Liver (tissue), 3 donors: ENCODE measurements at regions not wholly inside any gene's neighbourhood (a gene's known extent, or its start where the extent isn't known, plus 50 kb on each side); places are given as distances from the start of the nearest gene placed in this dataset.

Source experiments
- ATF3 ChIP-seq: IDR thresholded peaks from 2 replicates; pipeline ENCODE4 v1.6.1; 2016; ENCODE audit warnings: antibody characterized with exemption
- CTCF ChIP-seq: fragments of 150-350 bp; IDR thresholded peaks from 2 replicates; pipeline ENCODE4 v1.5.1; 2017; ENCODE audit warnings: improper control_type of control experiment, low read depth, low read length; ENCODE audit not compliant: missing input control
- FOXA1 ChIP-seq: IDR thresholded peaks from 2 replicates; pipeline ENCODE4 v1.6.1; 2016; ENCODE audit warnings: antibody characterized with exemption
- FOXA2 ChIP-seq: IDR thresholded peaks from 2 replicates; pipeline ENCODE4 v1.6.1; 2016; ENCODE audit warnings: antibody characterized with exemption
- MAX ChIP-seq: IDR thresholded peaks from 2 replicates; pipeline ENCODE4 v1.6.1; 2016; ENCODE audit warnings: antibody characterized with exemption
- NR2F2 ChIP-seq: IDR thresholded peaks from 2 replicates; pipeline ENCODE4 v1.6.1; 2016; ENCODE audit warnings: antibody characterized with exemption
- RAD21 ChIP-seq, 2 donors: IDR thresholded peaks; 2 replicates each; pipeline ENCODE4 v1.6.1; 2016; ENCODE audit warnings: antibody characterized with exemption in 2 of 2, mild to moderate bottlenecking in 2 of 2
- REST ChIP-seq: IDR thresholded peaks from 2 replicates; pipeline ENCODE4 v1.6.1; 2016; ENCODE audit warnings: antibody characterized with exemption, mild to moderate bottlenecking
- SP1 ChIP-seq: IDR thresholded peaks from 2 replicates; pipeline ENCODE4 v1.6.1; 2018; ENCODE audit warnings: antibody characterized with exemption, mild to moderate bottlenecking
- YY1 ChIP-seq: IDR thresholded peaks from 2 replicates; pipeline ENCODE4 v1.6.1; 2016; ENCODE audit warnings: antibody characterized with exemption, mild to moderate bottlenecking
- ZBTB33 ChIP-seq: IDR thresholded peaks from 2 replicates; pipeline ENCODE4 v1.6.1; 2016; ENCODE audit warnings: antibody characterized with exemption
- donor health status: healthy.
- donor health status: healthy.

- TF ChIP-seq CTCF (no peak), REST (no peak), MAX (no peak), FOXA2 (no peak), ATF3 (no peak), RAD21 (IDR thresholded peaks at IDR 0.05) (no peak), NR2F2 (no peak), SP1 (no peak), YY1 (no peak), FOXA1 (no peak), ZBTB33 (no peak)
These were observed 73.1 kb upstream of the SYNCRIP start for GRCh38 chr6:85715797-85716196.
